DMS79 (cell line): ENCODE measurements at regions not wholly inside any gene's neighbourhood (a gene's known extent, or its start where the extent isn't known, plus 50 kb on each side); places are given as distances from the start of the nearest gene placed in this dataset.
"Not testable (repeated sequence)": the region's sequence is repeated elsewhere in the genome, so short reads cannot be mapped to it uniquely, and the experiment has no call there.

Source experiments
- DNase-seq: peaks from one replicate; lab custom pipeline; 2025; lab: John Stamatoyannopoulos, UW

DNA sequence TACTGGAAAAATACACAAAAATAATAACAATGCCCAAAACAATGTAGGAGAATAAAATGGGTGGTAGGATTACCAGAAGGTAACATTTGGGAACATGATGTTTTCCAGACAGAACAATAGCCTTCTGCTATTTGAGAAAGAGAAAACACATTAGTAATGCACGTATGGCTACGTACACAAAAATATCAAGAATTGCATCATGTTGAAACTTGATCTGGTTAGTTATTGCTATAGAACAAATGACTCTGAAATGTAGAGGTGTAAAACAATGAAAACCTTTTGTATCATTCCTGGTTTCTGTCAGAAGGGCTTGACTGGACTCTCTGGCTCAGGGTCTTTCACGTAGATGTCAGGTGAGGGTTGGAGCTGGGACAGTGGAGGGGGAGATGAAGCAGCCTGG, 1040.0 kb downstream of the FAT4 start:
- DNase-seq, result no peak

DNA sequence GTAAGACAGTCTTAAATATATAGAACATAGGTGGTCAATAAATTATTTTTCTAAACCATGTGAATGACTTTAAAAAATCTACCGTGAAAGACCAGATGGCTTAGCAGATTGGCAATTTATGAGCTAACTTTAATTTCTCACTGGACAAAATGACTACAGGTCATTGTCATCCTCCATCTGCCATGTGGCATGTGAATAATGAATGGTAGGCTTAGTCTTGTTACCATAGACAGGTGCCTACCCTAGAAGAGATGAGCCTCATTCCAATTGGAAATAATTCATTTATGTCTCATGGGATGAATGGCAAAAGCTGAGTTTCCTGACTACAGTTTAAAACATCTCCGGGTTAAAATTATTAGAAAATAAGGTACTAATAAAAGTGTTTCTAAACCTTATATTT, 1043.3 kb downstream of the FAT4 start:
- no peak for DNase-seq

- DNase-seq, result no peak
These were observed 1046.5 kb downstream of the FAT4 start for GRCh38 chr4:126361287-126361686.

- DNase-seq, result no peak
These were observed 1049.7 kb downstream of the FAT4 start for GRCh38 chr4:126364311-126364911.

DNA sequence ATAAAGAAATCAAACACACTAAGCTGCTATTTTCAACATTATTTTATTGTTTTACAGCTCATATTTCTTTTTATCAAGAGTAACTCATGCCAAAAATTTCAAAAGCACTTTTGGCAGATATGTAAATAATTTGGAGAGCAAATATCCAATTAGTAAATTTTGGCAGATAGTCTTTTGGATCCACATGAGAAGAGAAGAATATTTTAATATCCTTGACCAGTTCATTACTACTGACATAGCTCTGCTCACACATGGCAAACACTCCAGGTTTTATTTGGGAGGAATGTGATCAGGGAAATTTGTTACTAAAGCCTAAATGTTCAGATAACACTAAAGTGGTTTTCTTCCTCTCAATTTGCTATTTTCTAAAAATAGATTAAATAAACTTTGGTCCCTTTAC, 1054.3 kb downstream of the FAT4 start:
- DNase-seq, result no peak

DNA sequence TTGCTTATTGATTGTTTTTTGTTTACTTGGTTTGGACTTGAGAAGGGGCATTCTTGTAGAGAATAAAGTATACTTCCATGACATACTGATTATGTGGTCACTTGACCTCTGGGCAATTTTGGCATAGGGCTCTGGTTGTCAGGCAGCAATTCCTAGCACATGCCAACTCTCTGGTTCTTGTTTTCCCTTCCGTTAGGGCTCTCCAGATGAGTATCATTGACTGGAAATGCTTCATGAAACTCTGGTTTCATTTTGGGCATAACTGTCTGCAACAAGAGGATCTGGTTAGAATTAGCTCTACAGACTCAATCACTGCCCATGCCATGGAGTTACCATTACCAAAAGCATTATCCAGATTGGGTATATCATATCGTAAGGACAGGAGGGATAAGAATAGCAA, 1057.9 kb downstream of the FAT4 start:
- no peak for DNase-seq

DNA sequence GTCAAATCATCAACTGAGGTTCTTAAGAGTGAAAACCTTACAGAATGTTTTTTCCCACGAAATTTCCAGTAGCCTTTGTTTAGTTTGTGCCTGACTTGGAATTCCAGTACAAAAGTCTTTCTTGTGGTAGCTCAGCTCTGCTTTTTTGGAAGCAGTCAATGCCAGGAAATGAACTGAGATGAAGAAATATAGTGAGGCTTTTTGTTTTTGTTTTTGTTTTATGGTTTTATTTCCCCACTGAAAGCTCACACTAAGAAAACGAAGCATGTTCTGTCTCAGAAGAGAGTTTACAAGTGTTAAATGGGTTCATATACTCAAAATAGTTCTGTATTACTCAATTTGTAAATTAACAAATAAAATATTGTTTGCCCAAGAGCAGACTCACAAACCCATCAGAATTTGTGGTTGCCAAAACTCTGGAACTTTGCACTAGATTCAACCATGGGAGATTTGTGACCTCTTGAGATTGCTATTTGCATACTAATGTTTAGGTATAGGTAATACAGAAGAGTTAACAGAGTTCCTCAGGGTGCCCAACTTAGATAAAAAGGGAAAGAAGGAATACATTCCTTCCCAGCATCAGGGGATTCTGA, 1060.8 kb downstream of the FAT4 start:
- DNase-seq, result no peak

GRCh38 chr4:126385954-126386353, 1071.2 kb downstream of the FAT4 start:
- DNase-seq, result no peak

GRCh38 chr4:126386512-126386911, 1071.8 kb downstream of the FAT4 start:
- no peak for DNase-seq

- DNase-seq, result no peak
These were observed 1080.9 kb downstream of the FAT4 start for GRCh38 chr4:126395664-126396063.

DNA sequence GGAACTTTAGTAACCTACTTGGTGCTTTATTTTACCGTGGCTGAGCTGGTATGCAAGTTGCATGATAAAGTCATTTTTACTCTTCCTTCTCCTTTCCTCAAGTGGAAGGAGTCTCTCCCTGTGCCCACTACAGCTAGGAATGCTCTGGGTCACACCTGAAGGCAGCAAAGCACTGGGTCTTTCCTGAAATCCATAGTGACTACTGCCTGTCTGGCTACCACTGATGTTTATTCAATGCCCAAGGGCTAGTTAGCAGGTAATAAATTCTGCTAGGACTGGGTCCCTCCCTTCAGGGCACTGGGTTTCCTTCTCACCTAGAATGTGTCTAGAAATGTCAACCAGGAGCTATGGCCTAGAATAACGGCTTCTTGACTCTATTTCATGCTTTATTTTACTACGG, 1081.4 kb downstream of the FAT4 start:
- no peak for DNase-seq

- no peak for DNase-seq
These were observed 1081.9 kb downstream of the FAT4 start for GRCh38 chr4:126396703-126397102.

DNA sequence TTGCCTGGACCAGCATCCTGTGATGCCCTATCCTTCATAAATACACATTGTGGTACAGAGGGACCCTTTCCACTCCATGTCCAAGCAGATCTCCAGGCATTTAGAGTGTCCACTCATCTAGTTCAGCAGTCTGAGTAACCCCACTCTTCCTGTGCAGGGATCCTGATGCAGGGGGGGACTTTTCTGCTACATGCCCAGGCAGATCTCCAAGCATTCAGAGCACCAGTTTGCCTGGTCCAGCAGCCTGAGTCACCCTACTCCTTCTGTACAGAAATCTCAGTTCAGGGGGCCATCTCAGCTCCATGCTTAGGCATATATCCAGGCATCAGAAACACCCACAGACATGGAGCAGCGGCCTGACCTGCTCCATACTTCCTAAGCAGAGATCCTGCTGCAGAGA, 1089.8 kb downstream of the FAT4 start:
- no peak for DNase-seq

DNA sequence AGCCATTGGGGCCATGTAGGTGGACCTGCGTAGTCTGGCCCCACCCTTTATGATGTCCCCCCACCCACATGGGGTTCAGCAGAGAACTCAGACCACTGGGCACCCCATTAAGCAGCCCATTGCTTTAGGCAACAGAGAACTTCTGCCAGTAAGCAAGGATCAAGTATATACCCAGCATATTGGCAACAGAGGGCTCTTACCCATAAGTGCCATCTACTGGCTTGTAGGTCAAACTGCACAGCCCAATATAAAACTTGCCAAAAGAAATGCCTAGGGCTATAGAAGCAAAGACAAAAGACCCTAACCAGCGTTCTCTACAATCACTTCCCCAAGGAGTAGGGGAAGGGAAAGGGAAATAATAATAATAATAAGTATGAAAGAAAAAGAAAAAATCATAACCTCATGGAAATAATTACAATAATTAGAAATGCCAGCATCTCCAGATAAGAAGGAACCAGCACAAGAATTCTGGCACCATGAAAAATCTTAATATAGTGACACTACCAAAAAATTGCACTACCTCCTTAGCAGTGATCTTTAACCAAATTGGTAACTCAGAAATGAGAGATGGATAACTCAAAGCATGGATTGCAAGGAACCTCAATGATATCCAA, 1090.7 kb downstream of the FAT4 start:
- DNase-seq, result no peak

DNA sequence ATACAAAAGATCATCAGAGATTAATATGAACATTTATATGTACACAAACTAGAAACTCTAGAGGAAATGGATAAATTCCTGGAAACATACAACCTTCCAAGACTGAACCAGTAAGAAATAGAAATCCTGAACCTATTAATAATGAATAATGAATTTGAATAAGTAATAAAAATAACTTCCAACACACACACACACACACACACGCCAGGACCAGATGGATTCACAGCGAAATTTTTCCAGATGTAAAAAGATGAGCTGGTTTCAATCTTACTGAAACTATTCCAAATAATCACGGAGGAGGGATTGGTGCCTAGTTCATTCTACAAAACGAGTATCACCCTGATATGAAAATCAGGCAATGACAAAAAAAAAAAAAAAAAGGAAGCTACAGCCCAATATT, 1095.0 kb downstream of the FAT4 start:
- DNase-seq, result no peak

- no peak for DNase-seq
These were observed 1096.3 kb downstream of the FAT4 start for GRCh38 chr4:126411047-126411446.

GRCh38 chr4:126412310-126412709, 1097.6 kb downstream of the FAT4 start:
- DNase-seq, result not testable (repeated sequence)

DNA sequence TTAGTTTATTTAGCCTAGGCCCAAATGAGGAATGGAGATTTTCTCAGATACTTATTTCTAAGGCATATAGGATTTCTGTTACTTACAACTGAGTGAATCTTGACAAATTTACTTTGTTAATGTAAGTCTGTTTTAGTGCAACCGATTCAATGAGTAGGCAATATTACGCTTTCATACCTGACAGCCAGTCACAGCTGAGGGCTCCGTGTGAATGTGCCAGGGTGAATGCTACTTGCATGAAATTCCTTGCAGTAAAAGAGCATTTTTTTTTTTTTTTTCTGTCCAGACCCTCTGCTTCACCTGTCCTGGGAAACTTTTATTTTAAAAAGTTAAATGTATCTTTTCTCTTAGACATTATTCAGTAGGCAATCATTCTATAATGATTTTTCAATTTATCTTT, 1100.0 kb downstream of the FAT4 start:
- no peak for DNase-seq

- DNase-seq, result no peak
These were observed 1104.5 kb downstream of the FAT4 start for GRCh38 chr4:126419266-126419665.

GRCh38 chr4:126427853-126428252, 1113.1 kb downstream of the FAT4 start:
- DNase-seq, result no peak

- no peak for DNase-seq
These were observed 1116.3 kb downstream of the FAT4 start for GRCh38 chr4:126431049-126431448.

GRCh38 chr4:126435491-126435890, 1120.7 kb downstream of the FAT4 start:
- DNase-seq, result no peak

GRCh38 chr4:126440297-126440696, 1125.5 kb downstream of the FAT4 start:
- no peak for DNase-seq
